Liver (tissue), 7 donors: ENCODE measurements at regions not wholly inside any gene's neighbourhood (a gene's known extent, or its start where the extent isn't known, plus 50 kb on each side); places are given as distances from the start of the nearest gene placed in this dataset.

ENCODE experiments used
- DNase-seq: peaks from one replicate; pipeline ENCODE4 v3.0.0-alpha.2; 2017; ENCODE audit warnings: low spot score
- H3K27ac ChIP-seq, 2 donors: one replicate each; pipeline ENCODE4 v1.7.0; 2013; ENCODE audit warnings: inconsistent platforms in 2 of 2, low read length in 2 of 2, control low read depth in 1 of 2, low read depth in 1 of 2, mild to moderate bottlenecking in 1 of 2
- H3K27me3 ChIP-seq, 4 donors: one replicate each; pipeline versions ENCODE4 v1.6.1 to v1.7.0; 2013; ENCODE audit warnings: low read length in 3 of 4, inconsistent platforms in 1 of 4, mild to moderate bottlenecking in 1 of 4, moderate library complexity in 1 of 4; ENCODE audit not compliant: control insufficient read depth in 4 of 4, insufficient read depth in 4 of 4
- H3K36me3 ChIP-seq, 4 donors: one replicate each; pipeline versions ENCODE4 v1.6.1 to v1.7.0; 2013; ENCODE audit warnings: low read length in 3 of 4, mild to moderate bottlenecking in 3 of 4, low read depth in 1 of 4, moderate library complexity in 1 of 4; ENCODE audit not compliant: control insufficient read depth in 4 of 4, insufficient read depth in 3 of 4
- H3K4me1 ChIP-seq, 4 donors: one replicate each; pipeline versions ENCODE4 v1.6.1 to v1.7.0; 2013; ENCODE audit warnings: low read length in 3 of 4, mild to moderate bottlenecking in 3 of 4, moderate library complexity in 1 of 4; ENCODE audit not compliant: control insufficient read depth in 4 of 4, insufficient read depth in 4 of 4
- H3K4me3 ChIP-seq, 3 donors: one replicate each; pipeline versions ENCODE4 v1.6.1 to v1.7.0; 2013; ENCODE audit warnings: low read length in 3 of 3, control low read depth in 1 of 3, low read depth in 1 of 3, mild to moderate bottlenecking in 1 of 3
- H3K9ac ChIP-seq, 2 donors: one replicate each; pipeline ENCODE4 v1.7.0; 2013; ENCODE audit warnings: low read length in 2 of 2, mild to moderate bottlenecking in 2 of 2, moderate library complexity in 2 of 2, control low read depth in 1 of 2, low read depth in 1 of 2
- H3K9me3 ChIP-seq, 4 donors: one replicate each; pipeline versions ENCODE4 v1.6.1 to v1.7.0; 2013; ENCODE audit warnings: low read length in 3 of 4; ENCODE audit not compliant: control insufficient read depth in 4 of 4
- FOXA2 ChIP-seq: IDR thresholded peaks from 2 replicates; pipeline ENCODE4 v1.6.1; 2016; ENCODE audit warnings: antibody characterized with exemption
- GABPA ChIP-seq, 2 donors: IDR thresholded peaks in 1 of 2; conservative IDR thresholded peaks in 1 of 2; 2 replicates each; pipeline ENCODE4 v1.6.1; 2016; ENCODE audit warnings: antibody characterized with exemption in 2 of 2, mild to moderate bottlenecking in 1 of 2, moderate library complexity in 1 of 2
- HNF4A ChIP-seq, 2 donors: conservative IDR thresholded peaks; 2 replicates each; pipeline ENCODE4 v1.6.1; 2016; ENCODE audit warnings: antibody characterized with exemption in 2 of 2, mild to moderate bottlenecking in 2 of 2
- HNF4G ChIP-seq: IDR thresholded peaks from 2 replicates; pipeline ENCODE4 v1.6.1; 2016; ENCODE audit warnings: antibody characterized with exemption
- NR2F2 ChIP-seq: IDR thresholded peaks from 2 replicates; pipeline ENCODE4 v1.6.1; 2016; ENCODE audit warnings: antibody characterized with exemption
- REST ChIP-seq: IDR thresholded peaks from 2 replicates; pipeline ENCODE4 v1.6.1; 2016; ENCODE audit warnings: antibody characterized with exemption, mild to moderate bottlenecking
- TAF1 ChIP-seq: conservative IDR thresholded peaks from 2 replicates; pipeline ENCODE4 v1.6.1; 2016; ENCODE audit warnings: antibody characterized with exemption, mild to moderate bottlenecking
- YY1 ChIP-seq: IDR thresholded peaks from 2 replicates; pipeline ENCODE4 v1.6.1; 2016; ENCODE audit warnings: antibody characterized with exemption, mild to moderate bottlenecking
- ZBTB33 ChIP-seq: IDR thresholded peaks from 2 replicates; pipeline ENCODE4 v1.6.1; 2016; ENCODE audit warnings: antibody characterized with exemption
- WGBS: extraction: QIAGEN DNeasy Blood & Tissue Kit; methylation state at CpG from one replicate; pipeline ENCODE4 v1.1.7; 2013; 5-methylcytosine and 5-hydroxymethylcytosine counted together
- TF ChIP-seq, protein P1 (sequence below): IDR thresholded peaks from 2 replicates; pipeline ENCODE4 v1.6.1; 2016; ENCODE audit warnings: antibody characterized with exemption
- TF ChIP-seq, protein P2 (sequence below): IDR thresholded peaks from 2 replicates; pipeline ENCODE4 v1.6.1; 2016; ENCODE audit warnings: antibody characterized with exemption
- donor health status: healthy.
- donor health status: healthy.
- donor health status: healthy.
- donor health status: healthy.

GRCh38 chr14:38611928-38612327 is 356.0 kb upstream of the CLEC14A start (continued):
- TF ChIP-seq REST (no peak), GABPA (IDR thresholded peaks at IDR 0.05 in 1 of 2, conservative IDR thresholded peaks at IDR 0.05 in 1 of 2) (no peak), YY1 (no peak), HNF4A (conservative IDR thresholded peaks at IDR 0.05) (no peak), NR2F2 (no peak), TAF1 (no peak)
- TF ChIP-seq, protein P1, sequence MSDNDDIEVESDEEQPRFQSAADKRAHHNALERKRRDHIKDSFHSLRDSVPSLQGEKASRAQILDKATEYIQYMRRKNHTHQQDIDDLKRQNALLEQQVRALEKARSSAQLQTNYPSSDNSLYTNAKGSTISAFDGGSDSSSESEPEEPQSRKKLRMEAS: no peak

DNA sequence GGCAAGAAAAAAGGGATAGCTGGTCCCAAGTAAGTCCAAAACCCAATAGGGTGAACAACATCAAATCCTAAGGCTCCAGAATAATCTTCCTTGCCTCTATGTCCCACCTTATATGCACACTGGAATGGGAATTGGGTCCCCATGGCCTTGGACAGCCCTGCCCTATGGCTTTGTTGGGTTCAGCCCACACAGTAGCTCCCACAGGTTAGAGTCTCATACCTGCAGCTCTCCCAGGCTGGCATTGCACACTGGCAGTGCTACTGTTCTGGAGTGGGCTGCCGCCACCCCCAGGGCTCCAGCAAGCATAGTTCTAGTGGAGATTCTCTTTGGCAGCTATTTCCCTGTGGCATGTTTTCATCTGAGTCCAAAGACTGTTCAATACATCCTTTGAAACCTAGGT is 352.4 kb upstream of the CLEC14A start:
- TF ChIP-seq TAF1 (no peak), NR2F2 (no peak), HNF4A (conservative IDR thresholded peaks at IDR 0.05) (no peak), REST (no peak), ZBTB33 (no peak), GABPA (IDR thresholded peaks at IDR 0.05 in 1 of 2, conservative IDR thresholded peaks at IDR 0.05 in 1 of 2) (no peak), HNF4G (no peak), FOXA2 (no peak)
- TF ChIP-seq, protein P1: no peak
- TF ChIP-seq, protein P2, sequence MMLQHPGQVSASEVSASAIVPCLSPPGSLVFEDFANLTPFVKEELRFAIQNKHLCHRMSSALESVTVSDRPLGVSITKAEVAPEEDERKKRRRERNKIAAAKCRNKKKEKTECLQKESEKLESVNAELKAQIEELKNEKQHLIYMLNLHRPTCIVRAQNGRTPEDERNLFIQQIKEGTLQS: no peak
- H3K4me1 ChIP-seq: peaks cover 1 to 9% (median 5%) of the 10 kb centered on the region in 4 donors

More for the DNA sequence above, 352.4 kb upstream of the CLEC14A start:
- no peak for DNase-seq
- Histone ChIP-seq H3K9me3 (no peaks in the 10 kb centered on the region), H3K27ac (no peak overlapping the region), H3K9ac (no peak overlapping the region), H3K4me3 (no peak overlapping the region), H3K36me3 (no peaks in the 10 kb centered on the region), H3K27me3 (no peaks in the 10 kb centered on the region)
- 90% methylated on average over 1 of the region's 1 CpG for WGBS
